ENCODE measurements at regions not wholly inside any gene's neighbourhood (a gene's known extent, or its start where the extent isn't known, plus 50 kb on each side); places are given as distances from the start of the nearest gene placed in this dataset.
A peak's percentile ranks its signal among the peaks of the same experiment; 100 is the strongest.

- intact Hi-C loops (cut with DNase I): no loop called here
- DNase-seq (ENCODE audit: missing footprints) (no peak), ATAC-seq (no peak)
Measured at GRCh38 chr9:18111146-18111545, 362.8 kb upstream of the ADAMTSL1 start.

DNA sequence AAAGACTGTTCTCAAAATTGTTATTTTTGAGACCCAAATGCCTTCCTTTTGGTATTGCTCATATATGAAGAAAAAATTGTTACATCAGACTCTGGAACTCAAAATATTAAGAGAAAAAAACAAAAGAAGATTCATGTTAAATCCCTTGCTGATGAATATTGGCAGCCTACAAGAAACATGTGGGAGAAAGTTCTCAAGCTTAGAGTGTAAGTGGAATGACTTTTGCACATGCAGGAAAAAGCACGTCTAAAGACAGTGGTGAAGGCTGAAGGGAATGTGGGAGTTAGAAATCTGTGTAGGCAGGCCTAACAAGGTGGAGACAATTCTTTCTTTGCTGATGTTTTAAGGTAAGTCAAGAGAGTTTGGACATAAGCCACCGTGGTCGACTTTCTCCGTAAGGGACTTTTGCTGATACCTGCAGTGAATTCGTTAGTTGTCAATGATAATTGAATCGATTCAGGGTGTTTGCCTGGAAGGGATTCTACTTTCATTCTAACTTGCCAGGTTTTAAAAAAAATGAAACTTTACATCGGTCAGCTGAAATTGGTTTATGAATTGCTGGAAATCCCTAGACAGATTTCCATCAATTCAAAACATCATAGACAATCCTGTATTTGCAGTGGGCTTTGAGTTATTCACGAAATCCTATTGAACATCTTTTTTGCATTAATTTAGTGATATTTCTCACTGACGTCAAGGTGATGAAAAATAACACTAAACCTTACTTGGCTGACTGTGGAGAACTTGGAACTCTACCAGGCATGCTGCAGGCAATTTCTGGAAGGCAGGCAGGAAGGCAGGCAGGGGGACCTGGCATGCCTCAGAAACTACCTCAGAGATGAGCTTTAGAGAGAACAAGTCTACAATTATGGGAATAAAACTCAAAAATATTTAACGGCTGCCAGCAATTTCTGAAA is 359.1 kb upstream of the ADAMTSL1 start:
- intact Hi-C loops (cut with DNase I): no loop called here
- DNase-seq (ENCODE audit: missing footprints) (no peak), ATAC-seq (no peak)

DNA sequence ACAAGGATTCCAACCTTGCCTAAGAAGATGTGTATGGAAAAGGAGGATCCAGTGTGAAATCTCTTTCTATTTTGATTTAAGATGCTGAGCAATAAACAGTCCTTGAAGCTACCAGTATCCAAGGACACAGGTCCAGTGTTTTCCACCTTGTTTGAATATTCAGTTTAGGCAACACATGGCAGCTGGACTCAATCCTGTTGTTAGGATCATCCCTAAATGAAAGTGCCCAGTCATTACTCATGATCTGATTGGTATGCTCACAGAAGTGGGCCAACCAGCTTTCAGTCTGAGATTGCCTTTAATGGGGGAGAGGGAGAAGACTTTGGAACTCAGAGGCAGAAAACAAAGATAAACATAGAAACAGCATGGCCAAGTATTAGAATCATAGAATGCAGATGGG is 355.7 kb upstream of the ADAMTSL1 start:
- ATAC-seq: no peak
- intact Hi-C loops (cut with DNase I): no loop called here
- DNase-seq (ENCODE audit: missing footprints): no peak

- intact Hi-C loops (cut with DNase I): no loop called here
- ATAC-seq: no peak
- no peak for DNase-seq (ENCODE audit: missing footprints)
Measured at GRCh38 chr9:18122171-18122570, 351.8 kb upstream of the ADAMTSL1 start.

- intact Hi-C loops (cut with DNase I): no loop called here
- no peak for DNase-seq (ENCODE audit: missing footprints)
- no peak for ATAC-seq
Measured at GRCh38 chr9:18124760-18125159, 349.2 kb upstream of the ADAMTSL1 start.

- intact Hi-C loops (cut with DNase I): no loop called here
- ATAC-seq (no peak), DNase-seq (ENCODE audit: missing footprints) (no peak)
Measured at GRCh38 chr9:18126831-18127498, 347.0 kb upstream of the ADAMTSL1 start.

DNA sequence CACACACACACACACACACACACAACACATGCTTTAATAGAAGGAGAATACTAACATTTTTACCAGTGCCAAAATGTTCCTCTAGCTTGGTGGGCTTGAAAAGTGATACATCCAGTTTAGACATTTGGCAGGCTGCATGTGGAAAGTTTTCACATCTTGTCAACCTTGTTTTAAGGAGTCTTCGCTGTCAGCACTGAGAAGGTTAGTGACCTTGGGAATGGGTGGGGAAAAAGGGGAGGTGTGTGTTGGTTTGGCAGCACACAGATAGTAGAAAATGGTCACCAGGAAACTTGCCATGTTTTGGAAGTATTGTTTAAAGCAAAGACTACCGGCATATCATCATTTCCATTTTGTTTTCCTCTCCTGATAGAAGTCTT is 346.5 kb upstream of the ADAMTSL1 start:
- ATAC-seq (no peak), DNase-seq (ENCODE audit: missing footprints) (no peak)
- intact Hi-C loops (cut with DNase I): no loop called here

- ATAC-seq: no peak
- no peak for DNase-seq (ENCODE audit: missing footprints)
- intact Hi-C loops (cut with DNase I): no loop called here
Measured at GRCh38 chr9:18129809-18130334, 344.1 kb upstream of the ADAMTSL1 start.

DNA sequence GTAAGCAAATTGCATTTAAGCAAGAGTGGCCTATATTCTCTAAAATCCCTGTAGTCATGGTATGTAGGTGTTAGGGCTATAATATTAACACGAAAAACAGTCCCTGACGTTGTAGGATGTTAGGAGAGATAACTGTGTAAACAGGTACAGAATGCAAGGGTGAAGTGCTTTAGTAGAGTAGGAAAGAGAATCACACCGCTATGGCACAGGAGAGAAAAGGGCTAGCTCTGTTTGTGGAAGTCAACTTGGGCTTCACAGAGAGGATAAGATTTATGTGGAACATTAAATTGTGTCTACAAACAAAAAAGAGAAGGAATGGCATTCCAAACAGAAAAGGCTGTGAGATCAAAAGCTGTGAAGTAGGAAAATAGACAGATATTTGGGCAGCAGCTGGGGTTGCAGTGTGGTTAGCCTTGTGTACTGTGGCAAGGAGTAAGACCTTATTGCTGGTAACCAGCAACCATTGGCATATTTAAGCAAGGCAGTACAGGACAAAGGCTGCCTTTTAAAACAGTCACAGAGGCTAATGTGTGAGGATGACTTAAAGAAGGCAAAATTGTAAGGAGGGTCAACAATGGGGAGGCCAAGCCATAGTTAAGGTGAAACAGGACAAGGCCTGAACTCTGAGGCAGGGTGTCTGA is 337.5 kb upstream of the ADAMTSL1 start:
- intact Hi-C loops (cut with DNase I): no loop called here

DNA sequence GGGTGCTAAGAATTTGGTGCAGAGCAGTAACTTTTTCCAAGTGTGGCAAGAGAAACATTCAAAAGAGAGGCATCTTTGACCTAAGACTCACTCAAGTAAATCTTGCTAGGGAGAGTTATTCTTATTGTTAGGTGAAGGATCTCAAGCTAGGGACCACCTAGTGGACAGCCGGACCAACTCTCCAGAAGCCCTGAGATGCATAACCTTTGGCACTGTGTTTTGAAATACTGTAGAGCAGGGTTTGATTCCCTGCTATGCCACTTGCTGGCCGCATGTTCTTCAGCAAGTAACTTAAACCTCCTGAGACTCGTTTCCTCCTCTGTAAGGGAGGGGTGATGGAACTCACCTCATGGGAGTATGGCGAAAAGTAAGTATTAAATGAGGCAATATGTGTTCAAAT is 336.1 kb upstream of the ADAMTSL1 start:
- DNase-seq (ENCODE audit: missing footprints) (no peak), ATAC-seq (no peak)
- intact Hi-C loops (cut with DNase I): no loop called here

More for the DNA sequence above, 337.5 kb upstream of the ADAMTSL1 start:
- DNase-seq (ENCODE audit: missing footprints) (no peak), ATAC-seq (no peak)

DNA sequence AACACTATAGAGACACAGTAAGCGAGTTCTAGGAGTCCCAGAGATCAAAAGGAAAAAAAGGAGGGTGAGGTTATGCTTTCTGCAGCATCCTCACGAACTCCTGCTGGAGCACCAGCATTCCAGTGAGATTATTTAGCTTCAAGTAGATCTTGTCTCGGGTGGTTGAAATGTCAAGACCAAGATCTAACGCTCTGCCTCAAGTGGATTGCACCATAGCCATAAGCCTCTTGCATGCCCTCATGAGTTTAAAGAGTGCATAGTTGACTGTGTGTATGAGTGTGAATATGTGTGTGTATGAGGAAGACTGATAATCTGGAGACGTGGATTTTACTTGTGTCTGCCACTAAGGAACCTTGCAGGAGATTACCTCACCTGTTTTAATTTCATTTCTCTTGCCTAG is 335.3 kb upstream of the ADAMTSL1 start:
- DNase-seq (ENCODE audit: missing footprints): no peak
- intact Hi-C loops (cut with DNase I): no loop called here
- ATAC-seq: no peak

GRCh38 chr9:18141681-18142080 is 332.3 kb upstream of the ADAMTSL1 start:
- intact Hi-C loops (cut with DNase I): loop anchor here (5.0 kb wide), 1 partner anchor 329 kb away; no protein-coding TSS in a partner anchor
- no peak for ATAC-seq
- DNase-seq (ENCODE audit: missing footprints): no peak

GRCh38 chr9:18143073-18143745 is 330.7 kb upstream of the ADAMTSL1 start:
- intact Hi-C loops (cut with DNase I): loop anchor here (5.0 kb wide), 1 partner anchor 331 kb away; no protein-coding TSS in a partner anchor
- no peak for DNase-seq (ENCODE audit: missing footprints)
- ATAC-seq: no peak

- DNase-seq (ENCODE audit: missing footprints) (no peak), ATAC-seq (no peak)
- intact Hi-C loops (cut with DNase I): loop anchor here (5.0 kb wide), 1 partner anchor 614 kb away; no protein-coding TSS in a partner anchor
Measured at GRCh38 chr9:18146329-18146728, 327.6 kb upstream of the ADAMTSL1 start.

DNA sequence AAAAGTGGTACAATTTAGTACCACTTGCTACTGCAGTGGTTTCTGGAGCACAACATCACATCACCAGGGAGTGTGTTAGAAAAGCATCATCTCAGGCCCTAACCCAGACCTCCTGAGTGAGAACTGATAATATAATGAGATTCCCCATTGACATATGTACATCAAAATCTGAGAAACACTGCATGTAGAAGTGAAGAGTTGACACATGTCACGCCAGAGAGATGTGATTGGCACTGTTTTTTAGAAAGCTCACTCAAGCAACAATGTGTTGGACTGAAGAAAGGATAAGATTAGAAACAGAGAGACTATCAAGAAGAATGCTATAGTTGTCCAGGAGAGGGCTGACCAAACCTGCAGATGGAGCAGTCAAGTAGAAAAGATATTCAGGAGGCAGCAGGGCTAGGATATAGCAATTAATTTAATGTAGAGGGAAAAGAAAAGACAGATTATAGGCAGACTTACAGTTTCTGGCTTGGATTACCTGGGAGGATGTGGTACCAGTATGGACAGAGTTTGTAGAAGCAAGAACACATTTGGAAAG is 324.4 kb upstream of the ADAMTSL1 start:
- ATAC-seq (no peak), DNase-seq (ENCODE audit: missing footprints) (no peak)
- intact Hi-C loops (cut with DNase I): loop anchor here (5.0 kb wide), 2 partner anchors 63 to 617 kb away; no protein-coding TSS in a partner anchor

DNA sequence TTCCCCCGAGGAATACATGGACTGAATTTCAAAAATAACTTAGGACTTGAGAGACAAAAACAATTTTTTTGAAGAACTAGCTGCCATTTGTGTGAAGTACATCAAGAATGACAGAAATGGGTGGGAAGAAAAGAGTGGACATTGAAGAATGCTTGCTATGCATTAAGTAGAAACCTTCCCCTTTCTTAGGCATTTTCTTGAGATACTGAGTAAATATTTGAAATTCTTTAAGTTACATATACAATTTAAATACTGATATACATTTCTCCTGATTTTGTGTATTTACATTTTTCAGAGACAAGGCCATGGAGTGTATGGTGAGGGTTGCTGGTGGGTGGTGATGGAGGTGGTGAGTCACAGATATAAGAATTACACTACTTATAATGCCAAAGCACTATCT is 319.3 kb upstream of the ADAMTSL1 start:
- ATAC-seq (no peak), DNase-seq (ENCODE audit: missing footprints) (no peak)
- intact Hi-C loops (cut with DNase I): loop anchor here (5.0 kb wide), 1 partner anchor 58 kb away; no protein-coding TSS in a partner anchor

DNA sequence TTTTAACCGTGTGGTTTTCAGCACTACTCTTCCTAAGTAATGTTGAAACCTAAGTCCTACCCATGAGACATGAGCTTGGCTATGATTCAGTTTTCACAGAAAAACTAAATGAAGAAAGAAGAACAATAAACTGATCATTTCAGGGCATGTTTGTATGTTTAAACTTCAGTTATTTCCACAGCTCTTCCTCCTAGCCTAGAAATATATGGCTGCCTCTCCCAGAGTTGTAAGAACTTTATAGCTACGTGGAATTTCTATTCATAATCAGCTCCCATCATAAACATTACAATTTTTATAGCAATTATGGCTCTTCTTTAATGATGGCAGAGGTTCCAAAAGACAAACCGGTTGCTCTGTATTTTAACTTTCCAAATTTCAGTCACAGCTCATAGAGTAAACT is 314.7 kb upstream of the ADAMTSL1 start:
- intact Hi-C loops (cut with DNase I): no loop called here
- ATAC-seq: no peak
- DNase-seq (ENCODE audit: missing footprints): no peak

DNA sequence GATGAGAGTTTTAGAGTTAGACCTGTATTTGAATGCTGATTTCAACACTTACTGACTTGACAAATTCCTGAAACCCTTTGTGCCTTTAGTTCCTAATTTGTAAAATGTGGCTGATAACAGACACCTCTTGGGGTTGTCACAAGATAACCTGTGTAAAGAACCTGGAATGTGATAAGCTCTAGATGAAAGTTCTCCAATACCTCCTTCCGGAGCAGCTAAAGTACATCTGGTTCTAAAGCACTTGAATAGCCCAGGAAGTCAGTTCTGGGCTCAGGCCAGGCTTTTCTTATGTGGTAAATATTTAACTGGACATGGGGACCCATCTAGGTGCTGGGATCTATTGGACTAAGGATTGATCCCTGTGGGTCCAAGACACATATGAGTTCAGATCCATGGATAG is 310.8 kb upstream of the ADAMTSL1 start:
- DNase-seq (ENCODE audit: missing footprints): no peak
- peak; percentile 20 for ATAC-seq
- intact Hi-C loops (cut with DNase I): no loop called here

DNA sequence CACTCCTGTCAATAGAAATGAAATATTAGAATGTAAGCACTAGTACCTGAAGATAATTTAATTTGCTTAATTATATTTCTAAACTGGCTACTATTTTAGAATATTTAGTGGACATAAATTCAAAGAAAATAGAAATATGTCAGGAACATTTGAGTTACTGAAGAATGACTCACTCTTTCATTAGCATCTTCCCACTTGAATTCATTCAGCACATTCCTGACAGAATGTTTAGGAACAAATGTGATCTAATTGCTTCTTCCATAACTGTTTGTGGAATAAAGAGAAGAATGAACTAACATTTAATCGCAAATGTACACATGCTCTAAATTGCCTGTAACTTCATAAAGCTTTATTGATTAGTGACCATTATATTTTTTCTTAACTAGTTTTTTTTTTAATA is 306.2 kb upstream of the ADAMTSL1 start:
- ATAC-seq (no peak), DNase-seq (ENCODE audit: missing footprints) (no peak)
- intact Hi-C loops (cut with DNase I): no loop called here

Data from Right ventricle myocardium inferior (tissue), 1 donor.